OCI-LY7 (cell line): ENCODE measurements at regions not wholly inside any gene's neighbourhood (a gene's known extent, or its start where the extent isn't known, plus 50 kb on each side); places are given as distances from the start of the nearest gene placed in this dataset.

Experiments
- EZH2phosphoT487 ChIP-seq: fragments of 200-600 bp; sonication (generic); IDR thresholded peaks from 2 replicates; pipeline ENCODE4 v1.6.1; 2018; ENCODE audit warnings: low read depth, borderline replicate concordance, mild to moderate bottlenecking, mixed run types, antibody characterized with exemption, low read length, moderate library complexity, mixed read lengths
- TF ChIP-seq, protein P1 (sequence below): fragments of 200-600 bp; sonication (generic); conservative IDR thresholded peaks from 2 replicates; pipeline ENCODE4 v1.5.1; 2014; ENCODE audit warnings: mild to moderate bottlenecking, antibody characterized with exemption, low read length, moderate library complexity, mixed read lengths

GRCh38 chr21:21897275-21897883 lies 899.2 kb downstream of the NCAM2 start:
- TF ChIP-seq, protein P1, sequence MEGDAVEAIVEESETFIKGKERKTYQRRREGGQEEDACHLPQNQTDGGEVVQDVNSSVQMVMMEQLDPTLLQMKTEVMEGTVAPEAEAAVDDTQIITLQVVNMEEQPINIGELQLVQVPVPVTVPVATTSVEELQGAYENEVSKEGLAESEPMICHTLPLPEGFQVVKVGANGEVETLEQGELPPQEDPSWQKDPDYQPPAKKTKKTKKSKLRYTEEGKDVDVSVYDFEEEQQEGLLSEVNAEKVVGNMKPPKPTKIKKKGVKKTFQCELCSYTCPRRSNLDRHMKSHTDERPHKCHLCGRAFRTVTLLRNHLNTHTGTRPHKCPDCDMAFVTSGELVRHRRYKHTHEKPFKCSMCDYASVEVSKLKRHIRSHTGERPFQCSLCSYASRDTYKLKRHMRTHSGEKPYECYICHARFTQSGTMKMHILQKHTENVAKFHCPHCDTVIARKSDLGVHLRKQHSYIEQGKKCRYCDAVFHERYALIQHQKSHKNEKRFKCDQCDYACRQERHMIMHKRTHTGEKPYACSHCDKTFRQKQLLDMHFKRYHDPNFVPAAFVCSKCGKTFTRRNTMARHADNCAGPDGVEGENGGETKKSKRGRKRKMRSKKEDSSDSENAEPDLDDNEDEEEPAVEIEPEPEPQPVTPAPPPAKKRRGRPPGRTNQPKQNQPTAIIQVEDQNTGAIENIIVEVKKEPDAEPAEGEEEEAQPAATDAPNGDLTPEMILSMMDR: no peak
- TF ChIP-seq EZH2phosphoT487: no peak
